ENCODE measurements at regions not wholly inside any gene's neighbourhood (a gene's known extent, or its start where the extent isn't known, plus 50 kb on each side); places are given as distances from the start of the nearest gene placed in this dataset.

GRCh38 chr13:56271686-56272085 lies 869.0 kb upstream of the PRR20A start:
- Histone ChIP-seq H3K9me3 (ENCODE audit: low read length) (no peaks in the 10 kb centered on the region), H3F3A (ENCODE audit: insufficient read depth, low read length, poor library complexity, severe bottlenecking) (no peaks in the 10 kb centered on the region), H3K4me3 (ENCODE audit: low read length) (no peak overlapping the region), H3K4me2 (ENCODE audit: low read length) (no peak overlapping the region), H3K9me2 (ENCODE audit: insufficient read depth, low read length) (no peaks in the 10 kb centered on the region), H3K9ac (ENCODE audit: low read length) (no peak overlapping the region), H3K27ac (ENCODE audit: low read length) (no peak overlapping the region), H4K20me1 (ENCODE audit: insufficient read depth) (no peaks in the 10 kb centered on the region), H3K36me3 (ENCODE audit: insufficient read depth, low read length) (no peaks in the 10 kb centered on the region), H3K79me2 (replicated peaks; ENCODE audit: insufficient read depth, low read length) (no peaks in the 10 kb centered on the region), H2AFZ (ENCODE audit: low read depth, low read length) (no peak overlapping the region), H3K27me3 (ENCODE audit: insufficient read depth, low read depth, low read length) (no peaks in the 10 kb centered on the region)
- TF ChIP-seq REST (IDR thresholded peaks at IDR 0.05; ENCODE audit: borderline replicate concordance) (no peak), TAF1 (IDR thresholded peaks at IDR 0.05; ENCODE audit: low read depth) (no peak), SMC3 (conservative IDR thresholded peaks at IDR 0.05; ENCODE audit: poor library complexity) (no peak), RAD21 (conservative IDR thresholded peaks at IDR 0.05) (no peak), MXI1 (conservative IDR thresholded peaks at IDR 0.05; ENCODE audit: poor library complexity, severe bottlenecking) (no peak), EZH2 (IDR thresholded peaks at IDR 0.05; ENCODE audit: borderline replicate concordance, insufficient read depth, low read length, poor library complexity, severe bottlenecking) (no peak), EP300 (conservative IDR thresholded peaks at IDR 0.05; ENCODE audit: poor library complexity, severe bottlenecking) (no peak)

DNA sequence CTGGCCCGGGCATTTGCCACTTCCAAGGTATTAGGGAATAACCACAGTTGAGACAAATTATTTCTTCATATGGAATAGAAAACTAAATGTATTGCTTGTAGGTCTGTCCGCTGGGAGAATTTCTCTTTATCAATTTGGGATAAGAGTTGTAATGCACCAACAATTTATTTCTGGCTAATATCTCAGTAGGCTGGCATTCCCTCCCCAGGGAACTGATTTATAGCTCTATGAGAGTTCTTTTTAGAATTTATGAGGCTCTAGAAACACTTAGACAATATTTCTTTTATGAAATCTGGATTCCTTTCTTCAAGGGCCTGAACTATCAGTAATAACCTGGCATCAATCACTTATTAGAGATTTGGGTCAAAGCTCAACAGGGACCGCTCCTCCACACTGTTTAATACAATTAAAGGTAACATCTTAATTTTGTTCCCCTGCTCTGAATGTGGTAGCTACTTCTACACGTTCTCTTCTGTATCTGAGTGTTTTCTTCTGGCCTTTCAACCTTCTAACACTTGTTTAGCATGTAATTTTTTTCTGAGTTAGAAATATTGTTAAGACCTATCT lies 857.4 kb upstream of the PRR20A start:
- no peak overlapping the region for H3K27ac ChIP-seq (ENCODE audit: low read length)
- no peak overlapping the region for H3K4me2 ChIP-seq (ENCODE audit: low read length)
- H3K9ac ChIP-seq (ENCODE audit: low read length) = no peak overlapping the region
- H3K9me3 ChIP-seq (ENCODE audit: low read length) = no peaks in the 10 kb centered on the region
- no peaks in the 10 kb centered on the region for H3K79me2 ChIP-seq (replicated peaks; ENCODE audit: insufficient read depth, low read length)
- H4K20me1 ChIP-seq (ENCODE audit: insufficient read depth) = no peaks in the 10 kb centered on the region
- no peaks in the 10 kb centered on the region for H3K9me2 ChIP-seq (ENCODE audit: insufficient read depth, low read length)
- no peaks in the 10 kb centered on the region for H3K27me3 ChIP-seq (ENCODE audit: insufficient read depth, low read depth, low read length)
- TF ChIP-seq MXI1 (conservative IDR thresholded peaks at IDR 0.05; ENCODE audit: poor library complexity, severe bottlenecking) = no peak
- no peak for TF ChIP-seq EZH2 (IDR thresholded peaks at IDR 0.05; ENCODE audit: borderline replicate concordance, insufficient read depth, low read length, poor library complexity, severe bottlenecking)
- TF ChIP-seq REST (IDR thresholded peaks at IDR 0.05; ENCODE audit: borderline replicate concordance) = no peak
- H2AFZ ChIP-seq (ENCODE audit: low read depth, low read length) = no peak overlapping the region
- H3K4me3 ChIP-seq (ENCODE audit: low read length) = no peak overlapping the region
- no peaks in the 10 kb centered on the region for H3F3A ChIP-seq (ENCODE audit: insufficient read depth, low read length, poor library complexity, severe bottlenecking)
- H3K36me3 ChIP-seq (ENCODE audit: insufficient read depth, low read length) = no peaks in the 10 kb centered on the region
